ENCODE measurements at regions not wholly inside any gene's neighbourhood (a gene's known extent, or its start where the extent isn't known, plus 50 kb on each side); places are given as distances from the start of the nearest gene placed in this dataset.

GRCh38 chr6:95227351-95227750 is 350.0 kb upstream of the MANEA start:
- TF ChIP-seq CTCF (IDR thresholded peaks at IDR 0.05; ENCODE audit: insufficient read depth, low read depth, low read length), result no peak
- no peak for TF ChIP-seq EZH2 (IDR thresholded peaks at IDR 0.05; ENCODE audit: insufficient read depth, low read length)

Measured in astrocyte (in vitro differentiated cells and primary cell).